Effector memory CD4-positive, alpha-beta T cell (primary cell): ENCODE measurements at regions not wholly inside any gene's neighbourhood (a gene's known extent, or its start where the extent isn't known, plus 50 kb on each side); places are given as distances from the start of the nearest gene placed in this dataset.

Experiments used
- DNase-seq, 3 donors: peaks; one replicate each; pipeline ENCODE4 v3.0.0-alpha.2; 2020
- H3K27ac ChIP-seq: 2 replicates; pipeline ENCODE4 v1.7.0; 2013; ENCODE audit warnings: mild to moderate bottlenecking, low read length, moderate library complexity; ENCODE audit not compliant: insufficient read depth, poor library complexity, severe bottlenecking
- H3K27me3 ChIP-seq: replicated peaks from 2 replicates; pipeline ENCODE4 v1.7.0; 2013; ENCODE audit warnings: mild to moderate bottlenecking, low read length; ENCODE audit not compliant: insufficient read depth, control insufficient read depth, poor library complexity, severe bottlenecking
- H3K36me3 ChIP-seq: 2 replicates; pipeline ENCODE4 v1.7.0; 2013; ENCODE audit warnings: mild to moderate bottlenecking, low read length, moderate library complexity; ENCODE audit not compliant: control insufficient read depth, insufficient read depth
- H3K4me1 ChIP-seq: 2 replicates; pipeline ENCODE4 v1.7.0; 2013; ENCODE audit warnings: low read length, mild to moderate bottlenecking; ENCODE audit not compliant: control insufficient read depth, insufficient read depth, poor library complexity, severe bottlenecking
- H3K4me3 ChIP-seq: 2 replicates; pipeline ENCODE4 v1.7.0; 2013; ENCODE audit warnings: low read length, low read depth, mild to moderate bottlenecking; ENCODE audit not compliant: insufficient read depth, poor library complexity, severe bottlenecking
- H3K9me3 ChIP-seq: 2 replicates; pipeline ENCODE4 v1.7.0; 2013; ENCODE audit warnings: mild to moderate bottlenecking, low read length, moderate library complexity; ENCODE audit not compliant: control insufficient read depth

GRCh38 chr2:122583159-122583917 lies 827.9 kb downstream of the TSN start:
- Histone ChIP-seq H3K36me3 (no peaks in the 10 kb centered on the region), H3K4me3 (no peak overlapping the region), H3K4me1 (no peaks in the 10 kb centered on the region), H3K9me3 (no peaks in the 10 kb centered on the region), H3K27me3 (no peaks in the 10 kb centered on the region), H3K27ac (no peak overlapping the region)
- DNase-seq, result no peak

- no peaks in the 10 kb centered on the region for H3K27me3 ChIP-seq
- no peak overlapping the region for H3K27ac ChIP-seq
- no peaks in the 10 kb centered on the region for H3K36me3 ChIP-seq
- no peak overlapping the region for H3K4me3 ChIP-seq
- H3K4me1 ChIP-seq, result no peaks in the 10 kb centered on the region
- no peaks in the 10 kb centered on the region for H3K9me3 ChIP-seq
- no peak for DNase-seq
Measured at GRCh38 chr2:122590524-122590923, 835.1 kb downstream of the TSN start.

GRCh38 chr2:122595065-122595464 lies 839.6 kb downstream of the TSN start:
- Histone ChIP-seq H3K27me3 (no peaks in the 10 kb centered on the region), H3K27ac (no peak overlapping the region), H3K9me3 (no peaks in the 10 kb centered on the region), H3K4me1 (no peaks in the 10 kb centered on the region), H3K4me3 (no peak overlapping the region), H3K36me3 (no peaks in the 10 kb centered on the region)
- no peak for DNase-seq

GRCh38 chr2:122596598-122596997 lies 841.1 kb downstream of the TSN start:
- Histone ChIP-seq H3K4me1 (no peaks in the 10 kb centered on the region), H3K27me3 (no peaks in the 10 kb centered on the region), H3K36me3 (no peaks in the 10 kb centered on the region), H3K9me3 (no peaks in the 10 kb centered on the region), H3K4me3 (no peak overlapping the region), H3K27ac (no peak overlapping the region)
- no peak for DNase-seq

GRCh38 chr2:122598784-122599183 lies 843.3 kb downstream of the TSN start:
- no peak for DNase-seq
- H3K9me3 ChIP-seq, result no peaks in the 10 kb centered on the region
- H3K36me3 ChIP-seq, result no peaks in the 10 kb centered on the region
- H3K27ac ChIP-seq, result no peak overlapping the region
- H3K27me3 ChIP-seq, result no peaks in the 10 kb centered on the region
- H3K4me3 ChIP-seq, result no peak overlapping the region
- H3K4me1 ChIP-seq, result no peaks in the 10 kb centered on the region

GRCh38 chr2:122610948-122611609 lies 855.6 kb downstream of the TSN start:
- Histone ChIP-seq H3K27ac (no peak overlapping the region), H3K9me3 (no peaks in the 10 kb centered on the region), H3K4me3 (no peak overlapping the region), H3K4me1 (no peaks in the 10 kb centered on the region), H3K36me3 (no peaks in the 10 kb centered on the region), H3K27me3 (no peaks in the 10 kb centered on the region)
- DNase-seq, result no peak

- H3K36me3 ChIP-seq, result no peaks in the 10 kb centered on the region
- no peak overlapping the region for H3K27ac ChIP-seq
- H3K4me3 ChIP-seq, result no peak overlapping the region
- H3K9me3 ChIP-seq, result no peaks in the 10 kb centered on the region
- H3K27me3 ChIP-seq, result no peaks in the 10 kb centered on the region
- H3K4me1 ChIP-seq, result no peaks in the 10 kb centered on the region
- DNase-seq, result no peak
Measured at GRCh38 chr2:122622934-122623333, 867.5 kb downstream of the TSN start.

GRCh38 chr2:122627388-122627787 lies 871.9 kb downstream of the TSN start:
- Histone ChIP-seq H3K27ac (no peak overlapping the region), H3K27me3 (no peaks in the 10 kb centered on the region), H3K36me3 (no peaks in the 10 kb centered on the region), H3K4me1 (no peaks in the 10 kb centered on the region), H3K9me3 (no peaks in the 10 kb centered on the region), H3K4me3 (no peak overlapping the region)
- no peak for DNase-seq

- Histone ChIP-seq H3K9me3 (no peaks in the 10 kb centered on the region), H3K4me3 (no peak overlapping the region), H3K4me1 (no peaks in the 10 kb centered on the region), H3K27ac (no peak overlapping the region), H3K36me3 (no peaks in the 10 kb centered on the region), H3K27me3 (no peaks in the 10 kb centered on the region)
- no peak for DNase-seq
Measured at GRCh38 chr2:122634256-122634655, 878.8 kb downstream of the TSN start.

GRCh38 chr2:122634920-122635319 lies 879.5 kb downstream of the TSN start:
- no peak overlapping the region for H3K27ac ChIP-seq
- no peaks in the 10 kb centered on the region for H3K4me1 ChIP-seq
- no peaks in the 10 kb centered on the region for H3K27me3 ChIP-seq
- H3K9me3 ChIP-seq, result no peaks in the 10 kb centered on the region
- no peaks in the 10 kb centered on the region for H3K36me3 ChIP-seq
- H3K4me3 ChIP-seq, result no peak overlapping the region
- no peak for DNase-seq
